Adrenal gland (tissue), 9 donors: ENCODE measurements at regions not wholly inside any gene's neighbourhood (a gene's known extent, or its start where the extent isn't known, plus 50 kb on each side); places are given as distances from the start of the nearest gene placed in this dataset.
"Not testable (repeated sequence)": the region's sequence is repeated elsewhere in the genome, so short reads cannot be mapped to it uniquely, and the experiment has no call there.

Source experiments
- DNase-seq, 7 donors: peaks; one replicate each; pipeline ENCODE4 v3.0.0-alpha.2; 2019 to 2020
- H3K27ac ChIP-seq, 5 donors: fragments of 200-600 bp; sonication (generic) in 4 of 5; 1 replicate in 3 of 5; 2 replicates in 2 of 5; pipeline versions ENCODE4 v1.5.1 to v1.8.0; 2016 to 2020; ENCODE audit warnings: mild to moderate bottlenecking in 1 of 5
- H3K27me3 ChIP-seq: fragments of 200-600 bp; 2 replicates; pipeline ENCODE4 v1.8.0; 2021
- H3K36me3 ChIP-seq, 2 donors: fragments of 200-600 bp; replicated peaks in 1 of 2; 1 replicate in 1 of 2; 2 replicates in 1 of 2; pipeline versions ENCODE4 v1.5.1 to v1.8.0; 2018 to 2022
- H3K4me1 ChIP-seq, 2 donors: fragments of 200-600 bp; replicated peaks in 1 of 2; 1 replicate in 1 of 2; 2 replicates in 1 of 2; pipeline versions ENCODE4 v1.5.1 to v1.8.0; 2018 to 2021
- H3K4me3 ChIP-seq, 4 donors: fragments of 200-600 bp; sonication (generic) in 3 of 4; one replicate each; pipeline ENCODE4 v1.5.1; 2016 to 2018
- H3K9me3 ChIP-seq, 3 donors: fragments of 200-600 bp; sonication (generic) in 1 of 3; replicated peaks in 1 of 3; 1 replicate in 2 of 3; 2 replicates in 1 of 3; pipeline versions ENCODE4 v1.5.1 to v1.8.0; 2016 to 2021
- POLR2A ChIP-seq, 2 donors: fragments of 450-650 bp; IDR thresholded peaks; one replicate each; pipeline ENCODE4 v1.6.1; 2017; ENCODE audit warnings: antibody characterized with exemption in 2 of 2, mild to moderate bottlenecking in 2 of 2, moderate library complexity in 1 of 2
- WGBS, 4 donors: extraction: QIAGEN DNeasy Blood & Tissue Kit in 2 of 4; methylation state at CpG; one replicate each; pipeline versions ENCODE4 v1.1.5 to v1.1.7; 2013 to 2017; 5-methylcytosine and 5-hydroxymethylcytosine counted together
- intact Hi-C, 2 donors: fragments of 100-400 bp; cut with DNase I; formaldehyde crosslinking; loops; one replicate each; pipeline versions ENCODE4 v1.14.1 to v1.15.0; 2022 to 2023
- TF ChIP-seq, protein P1 (sequence below), 6 experiments: fragments of 450-650 bp in 4 of 6; fragments of 200-600 bp in 2 of 6; sonication (generic) in 1 of 6; IDR thresholded peaks; 1 replicate in 5 of 6; 2 replicates in 1 of 6; pipeline versions ENCODE4 v1.5.1 to v1.8.0; 2016 to 2021; ENCODE audit warnings: antibody characterized with exemption in 6 of 6, mild to moderate bottlenecking in 2 of 6, moderate library complexity in 1 of 6
- donor health status: healthy with polysubstance abuse.
- donor health status: Bipolar disorder and iron deficiency.
- donor health status: DM: yes; HTN: yes; CAD: no.
- donor health status: DM: no; HTN: no; CAD: no.
- donor health status: DM: no; HTN: no; CAD: no.

DNA sequence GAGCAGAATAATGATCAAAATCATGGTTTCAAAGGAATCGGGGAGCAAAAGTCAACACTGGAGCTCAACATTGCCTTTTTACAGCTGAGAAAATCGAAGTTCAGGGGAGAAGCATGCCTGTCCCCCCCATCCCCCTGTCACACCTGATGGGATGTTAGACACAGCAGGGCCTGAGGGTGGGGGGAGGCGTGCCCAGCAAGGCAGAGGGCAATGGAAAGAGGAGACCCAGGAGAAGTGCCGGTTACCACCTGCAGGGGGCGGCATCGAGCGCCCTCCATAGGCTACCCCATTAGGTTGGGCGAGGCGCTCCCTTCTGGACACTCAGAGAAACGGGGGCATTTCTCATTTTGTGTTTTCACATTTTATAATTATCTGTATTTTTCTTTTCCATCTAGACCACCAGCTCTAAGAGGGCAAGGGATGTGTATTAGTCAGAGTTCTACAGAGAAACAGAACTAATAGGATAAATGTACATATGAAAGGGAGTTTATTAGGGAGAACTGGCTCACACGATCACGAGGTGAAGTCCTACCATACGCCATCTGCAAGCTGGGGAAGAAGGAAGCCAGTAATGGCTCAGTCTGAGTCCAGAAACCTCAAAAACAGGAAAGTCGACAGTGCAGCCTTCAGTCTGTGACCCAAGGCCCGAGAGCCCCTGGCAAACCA lies 271.3 kb downstream of the LRATD1 start:
- 50 to 54% (median 52%) methylated on average over 15 of the region's 15 CpGs for WGBS, 4 donors
- Histone ChIP-seq H3K9me3 (no peaks in the 10 kb centered on the region), H3K36me3 (no peaks in the 10 kb centered on the region), H3K4me3 (no peak overlapping the region), H3K4me1 (no peaks in the 10 kb centered on the region), H3K27ac (no peak overlapping the region), H3K27me3 (no peaks in the 10 kb centered on the region)
- peak in 4 of 7 donors; percentile 12 to 51 (median 32) for DNase-seq
- no peak for TF ChIP-seq POLR2A (IDR thresholded peaks at IDR 0.05)
- TF ChIP-seq, protein P1, sequence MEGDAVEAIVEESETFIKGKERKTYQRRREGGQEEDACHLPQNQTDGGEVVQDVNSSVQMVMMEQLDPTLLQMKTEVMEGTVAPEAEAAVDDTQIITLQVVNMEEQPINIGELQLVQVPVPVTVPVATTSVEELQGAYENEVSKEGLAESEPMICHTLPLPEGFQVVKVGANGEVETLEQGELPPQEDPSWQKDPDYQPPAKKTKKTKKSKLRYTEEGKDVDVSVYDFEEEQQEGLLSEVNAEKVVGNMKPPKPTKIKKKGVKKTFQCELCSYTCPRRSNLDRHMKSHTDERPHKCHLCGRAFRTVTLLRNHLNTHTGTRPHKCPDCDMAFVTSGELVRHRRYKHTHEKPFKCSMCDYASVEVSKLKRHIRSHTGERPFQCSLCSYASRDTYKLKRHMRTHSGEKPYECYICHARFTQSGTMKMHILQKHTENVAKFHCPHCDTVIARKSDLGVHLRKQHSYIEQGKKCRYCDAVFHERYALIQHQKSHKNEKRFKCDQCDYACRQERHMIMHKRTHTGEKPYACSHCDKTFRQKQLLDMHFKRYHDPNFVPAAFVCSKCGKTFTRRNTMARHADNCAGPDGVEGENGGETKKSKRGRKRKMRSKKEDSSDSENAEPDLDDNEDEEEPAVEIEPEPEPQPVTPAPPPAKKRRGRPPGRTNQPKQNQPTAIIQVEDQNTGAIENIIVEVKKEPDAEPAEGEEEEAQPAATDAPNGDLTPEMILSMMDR (IDR thresholded peaks at IDR 0.05), result peak in 5 of 6 experiments; percentile 23 to 55 (median 42)
- intact Hi-C loops, result no loop called here

DNA sequence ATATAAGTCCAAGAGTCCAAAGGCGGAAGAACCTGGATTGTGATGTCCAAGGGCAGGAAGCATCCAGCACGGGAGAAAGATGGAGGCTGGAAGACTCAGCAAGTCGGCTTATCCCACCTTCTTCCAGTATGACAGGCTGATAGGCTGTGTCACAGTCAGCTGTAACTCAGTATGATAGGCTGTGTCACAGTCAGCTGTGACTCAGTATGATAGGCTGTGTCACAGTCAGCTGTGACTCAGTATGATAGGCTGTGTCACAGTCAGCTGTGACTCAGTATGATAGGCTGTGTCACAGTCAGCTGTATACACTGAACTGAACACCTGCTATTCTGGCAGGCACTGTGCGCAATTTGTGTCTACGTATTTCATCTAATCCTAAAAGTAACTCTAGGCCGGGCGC lies 271.9 kb downstream of the LRATD1 start:
- H3K4me1 ChIP-seq, H3K27me3 ChIP-seq, H3K9me3 ChIP-seq, H3K4me3 ChIP-seq, H3K27ac ChIP-seq, intact Hi-C loops, H3K36me3 ChIP-seq: not testable (repeated sequence)
- WGBS, 4 donors, result 85 to 93% (median 91%) methylated on average over 6 to 7 of the region's 7 CpGs
- DNase-seq, result peak in 1 of 7 donors; percentile 10

DNA sequence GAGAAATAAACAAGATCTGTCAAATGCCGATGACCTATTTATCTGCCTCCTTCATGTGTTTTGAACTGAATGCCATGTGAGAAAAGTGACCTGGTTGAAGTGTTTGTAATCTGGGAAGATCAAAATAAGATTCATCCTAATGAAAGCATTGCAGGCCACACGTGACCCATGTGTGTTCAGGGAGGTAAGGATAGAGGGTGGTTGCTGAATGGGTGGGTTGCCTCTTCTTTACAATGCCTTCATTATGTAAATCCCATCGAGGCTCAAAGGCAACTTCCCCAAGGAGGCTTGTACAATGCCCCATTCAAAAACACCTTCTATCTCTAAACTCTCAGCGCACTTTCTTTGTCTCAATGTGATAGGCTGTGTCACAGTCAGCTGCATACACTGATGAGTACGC lies 273.1 kb downstream of the LRATD1 start:
- intact Hi-C loops, result no loop called here
- H3K9me3 ChIP-seq, result no peaks in the 10 kb centered on the region
- TF ChIP-seq, protein P1 (IDR thresholded peaks at IDR 0.05), result no peak
- no peak for TF ChIP-seq POLR2A (IDR thresholded peaks at IDR 0.05)
- H3K4me1 ChIP-seq, result no peaks in the 10 kb centered on the region
- 77 to 90% (median 86%) methylated on average over 5 of the region's 5 CpGs for WGBS, 4 donors
- no peak overlapping the region for H3K27ac ChIP-seq
- H3K4me3 ChIP-seq, result no peak overlapping the region
- DNase-seq, result no peak
- H3K36me3 ChIP-seq, result no peaks in the 10 kb centered on the region
- H3K27me3 ChIP-seq, result no peaks in the 10 kb centered on the region

DNA sequence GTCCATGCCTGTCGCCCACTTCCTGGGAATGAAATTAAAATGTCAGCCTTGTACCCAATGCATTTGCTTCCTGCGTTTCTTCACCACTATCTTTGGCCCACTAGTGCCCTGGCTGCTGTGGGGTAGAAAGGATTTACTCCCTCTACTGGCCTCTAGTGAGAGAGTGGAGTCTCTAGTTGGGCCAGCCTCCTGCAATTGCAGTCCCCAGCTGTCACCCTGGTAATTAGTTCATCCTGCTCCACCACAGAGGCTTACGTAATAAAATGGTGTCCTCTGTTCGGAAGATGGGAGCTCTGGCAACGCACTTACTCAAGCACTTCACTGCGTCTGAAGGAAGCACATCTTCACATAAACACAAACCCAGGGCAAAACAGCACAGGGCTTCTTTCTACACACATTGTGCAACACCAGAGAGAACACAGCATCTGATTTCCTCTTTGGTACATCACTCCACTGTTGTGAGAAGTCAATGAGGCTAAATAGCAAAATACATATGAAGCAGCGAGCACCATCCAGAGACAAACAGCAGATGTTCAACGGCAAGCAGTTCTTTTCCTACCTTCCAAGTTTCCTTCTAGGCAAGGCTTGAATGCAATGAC lies 274.6 kb downstream of the LRATD1 start:
- no peak overlapping the region for H3K4me3 ChIP-seq
- WGBS, 4 donors, result 76 to 90% (median 81%) methylated on average over 8 of the region's 8 CpGs
- TF ChIP-seq, protein P1 (IDR thresholded peaks at IDR 0.05), result no peak
- no peak for TF ChIP-seq POLR2A (IDR thresholded peaks at IDR 0.05)
- H3K4me1 ChIP-seq, result no peaks in the 10 kb centered on the region
- no peak for DNase-seq
- no peaks in the 10 kb centered on the region for H3K36me3 ChIP-seq
- H3K9me3 ChIP-seq, result no peaks in the 10 kb centered on the region
- intact Hi-C loops, result no loop called here
- H3K27ac ChIP-seq, result no peak overlapping the region
- H3K27me3 ChIP-seq, result no peaks in the 10 kb centered on the region

DNA sequence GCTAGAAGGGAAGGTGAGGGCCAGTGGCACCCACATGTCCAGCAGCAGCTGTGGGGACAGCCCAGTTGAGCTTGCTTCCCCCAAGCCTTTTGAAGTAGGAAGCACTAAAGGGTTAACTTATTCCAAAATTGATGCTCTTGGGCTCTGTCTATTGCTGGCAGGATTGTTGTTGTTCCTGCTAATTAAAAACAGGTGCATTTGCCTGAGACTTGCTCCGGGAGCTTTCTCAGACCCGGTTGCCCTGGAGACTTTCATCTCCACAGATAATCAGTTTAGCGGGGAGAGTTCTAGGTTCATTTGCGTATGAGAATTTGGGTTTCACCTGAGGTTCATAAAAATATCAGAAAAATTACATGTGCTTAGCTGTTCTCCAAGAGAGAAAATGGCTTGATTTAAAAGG lies 277.3 kb downstream of the LRATD1 start:
- no peaks in the 10 kb centered on the region for H3K9me3 ChIP-seq
- no peaks in the 10 kb centered on the region for H3K4me1 ChIP-seq
- DNase-seq, result peak in 1 of 7 donors; percentile 61
- no peak overlapping the region for H3K27ac ChIP-seq
- 51 to 63% (median 62%) methylated on average over 4 of the region's 4 CpGs for WGBS, 4 donors
- TF ChIP-seq POLR2A (IDR thresholded peaks at IDR 0.05), result no peak
- TF ChIP-seq, protein P1 (IDR thresholded peaks at IDR 0.05), result no peak
- no peaks in the 10 kb centered on the region for H3K36me3 ChIP-seq
- H3K27me3 ChIP-seq, result no peaks in the 10 kb centered on the region
- no peak overlapping the region for H3K4me3 ChIP-seq
- intact Hi-C loops, result no loop called here
